K562 (cell line): ENCODE measurements at regions not wholly inside any gene's neighbourhood (a gene's known extent, or its start where the extent isn't known, plus 50 kb on each side); places are given as distances from the start of the nearest gene placed in this dataset.

Experiments used
- TF ChIP-seq, protein P1 (sequence below): fragments of 450-650 bp; IDR thresholded peaks from 2 replicates; pipeline ENCODE4 v1.6.1; 2016; ENCODE audit warnings: mild to moderate bottlenecking, moderate library complexity

DNA sequence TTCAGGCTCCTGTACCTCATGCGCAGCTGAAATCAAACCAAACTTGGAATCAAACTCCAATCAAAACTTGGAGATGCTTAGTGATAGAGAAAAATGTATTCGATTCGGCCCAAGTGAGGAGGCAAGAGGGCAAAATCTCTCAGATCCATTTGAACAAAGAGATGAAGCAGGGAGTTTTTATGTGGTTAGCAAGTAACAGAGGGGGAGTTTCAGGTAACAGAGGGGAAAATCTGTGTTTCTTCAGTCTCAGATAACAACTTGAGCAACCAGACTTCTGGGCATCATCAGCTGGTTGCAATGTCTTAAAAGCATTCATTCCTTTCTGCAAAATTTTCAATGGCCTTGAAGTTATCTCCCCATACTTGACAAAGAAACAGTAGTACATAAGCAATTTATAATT, 245.1 kb upstream of the AVPR1A start (continued):
- TF ChIP-seq, protein P1, sequence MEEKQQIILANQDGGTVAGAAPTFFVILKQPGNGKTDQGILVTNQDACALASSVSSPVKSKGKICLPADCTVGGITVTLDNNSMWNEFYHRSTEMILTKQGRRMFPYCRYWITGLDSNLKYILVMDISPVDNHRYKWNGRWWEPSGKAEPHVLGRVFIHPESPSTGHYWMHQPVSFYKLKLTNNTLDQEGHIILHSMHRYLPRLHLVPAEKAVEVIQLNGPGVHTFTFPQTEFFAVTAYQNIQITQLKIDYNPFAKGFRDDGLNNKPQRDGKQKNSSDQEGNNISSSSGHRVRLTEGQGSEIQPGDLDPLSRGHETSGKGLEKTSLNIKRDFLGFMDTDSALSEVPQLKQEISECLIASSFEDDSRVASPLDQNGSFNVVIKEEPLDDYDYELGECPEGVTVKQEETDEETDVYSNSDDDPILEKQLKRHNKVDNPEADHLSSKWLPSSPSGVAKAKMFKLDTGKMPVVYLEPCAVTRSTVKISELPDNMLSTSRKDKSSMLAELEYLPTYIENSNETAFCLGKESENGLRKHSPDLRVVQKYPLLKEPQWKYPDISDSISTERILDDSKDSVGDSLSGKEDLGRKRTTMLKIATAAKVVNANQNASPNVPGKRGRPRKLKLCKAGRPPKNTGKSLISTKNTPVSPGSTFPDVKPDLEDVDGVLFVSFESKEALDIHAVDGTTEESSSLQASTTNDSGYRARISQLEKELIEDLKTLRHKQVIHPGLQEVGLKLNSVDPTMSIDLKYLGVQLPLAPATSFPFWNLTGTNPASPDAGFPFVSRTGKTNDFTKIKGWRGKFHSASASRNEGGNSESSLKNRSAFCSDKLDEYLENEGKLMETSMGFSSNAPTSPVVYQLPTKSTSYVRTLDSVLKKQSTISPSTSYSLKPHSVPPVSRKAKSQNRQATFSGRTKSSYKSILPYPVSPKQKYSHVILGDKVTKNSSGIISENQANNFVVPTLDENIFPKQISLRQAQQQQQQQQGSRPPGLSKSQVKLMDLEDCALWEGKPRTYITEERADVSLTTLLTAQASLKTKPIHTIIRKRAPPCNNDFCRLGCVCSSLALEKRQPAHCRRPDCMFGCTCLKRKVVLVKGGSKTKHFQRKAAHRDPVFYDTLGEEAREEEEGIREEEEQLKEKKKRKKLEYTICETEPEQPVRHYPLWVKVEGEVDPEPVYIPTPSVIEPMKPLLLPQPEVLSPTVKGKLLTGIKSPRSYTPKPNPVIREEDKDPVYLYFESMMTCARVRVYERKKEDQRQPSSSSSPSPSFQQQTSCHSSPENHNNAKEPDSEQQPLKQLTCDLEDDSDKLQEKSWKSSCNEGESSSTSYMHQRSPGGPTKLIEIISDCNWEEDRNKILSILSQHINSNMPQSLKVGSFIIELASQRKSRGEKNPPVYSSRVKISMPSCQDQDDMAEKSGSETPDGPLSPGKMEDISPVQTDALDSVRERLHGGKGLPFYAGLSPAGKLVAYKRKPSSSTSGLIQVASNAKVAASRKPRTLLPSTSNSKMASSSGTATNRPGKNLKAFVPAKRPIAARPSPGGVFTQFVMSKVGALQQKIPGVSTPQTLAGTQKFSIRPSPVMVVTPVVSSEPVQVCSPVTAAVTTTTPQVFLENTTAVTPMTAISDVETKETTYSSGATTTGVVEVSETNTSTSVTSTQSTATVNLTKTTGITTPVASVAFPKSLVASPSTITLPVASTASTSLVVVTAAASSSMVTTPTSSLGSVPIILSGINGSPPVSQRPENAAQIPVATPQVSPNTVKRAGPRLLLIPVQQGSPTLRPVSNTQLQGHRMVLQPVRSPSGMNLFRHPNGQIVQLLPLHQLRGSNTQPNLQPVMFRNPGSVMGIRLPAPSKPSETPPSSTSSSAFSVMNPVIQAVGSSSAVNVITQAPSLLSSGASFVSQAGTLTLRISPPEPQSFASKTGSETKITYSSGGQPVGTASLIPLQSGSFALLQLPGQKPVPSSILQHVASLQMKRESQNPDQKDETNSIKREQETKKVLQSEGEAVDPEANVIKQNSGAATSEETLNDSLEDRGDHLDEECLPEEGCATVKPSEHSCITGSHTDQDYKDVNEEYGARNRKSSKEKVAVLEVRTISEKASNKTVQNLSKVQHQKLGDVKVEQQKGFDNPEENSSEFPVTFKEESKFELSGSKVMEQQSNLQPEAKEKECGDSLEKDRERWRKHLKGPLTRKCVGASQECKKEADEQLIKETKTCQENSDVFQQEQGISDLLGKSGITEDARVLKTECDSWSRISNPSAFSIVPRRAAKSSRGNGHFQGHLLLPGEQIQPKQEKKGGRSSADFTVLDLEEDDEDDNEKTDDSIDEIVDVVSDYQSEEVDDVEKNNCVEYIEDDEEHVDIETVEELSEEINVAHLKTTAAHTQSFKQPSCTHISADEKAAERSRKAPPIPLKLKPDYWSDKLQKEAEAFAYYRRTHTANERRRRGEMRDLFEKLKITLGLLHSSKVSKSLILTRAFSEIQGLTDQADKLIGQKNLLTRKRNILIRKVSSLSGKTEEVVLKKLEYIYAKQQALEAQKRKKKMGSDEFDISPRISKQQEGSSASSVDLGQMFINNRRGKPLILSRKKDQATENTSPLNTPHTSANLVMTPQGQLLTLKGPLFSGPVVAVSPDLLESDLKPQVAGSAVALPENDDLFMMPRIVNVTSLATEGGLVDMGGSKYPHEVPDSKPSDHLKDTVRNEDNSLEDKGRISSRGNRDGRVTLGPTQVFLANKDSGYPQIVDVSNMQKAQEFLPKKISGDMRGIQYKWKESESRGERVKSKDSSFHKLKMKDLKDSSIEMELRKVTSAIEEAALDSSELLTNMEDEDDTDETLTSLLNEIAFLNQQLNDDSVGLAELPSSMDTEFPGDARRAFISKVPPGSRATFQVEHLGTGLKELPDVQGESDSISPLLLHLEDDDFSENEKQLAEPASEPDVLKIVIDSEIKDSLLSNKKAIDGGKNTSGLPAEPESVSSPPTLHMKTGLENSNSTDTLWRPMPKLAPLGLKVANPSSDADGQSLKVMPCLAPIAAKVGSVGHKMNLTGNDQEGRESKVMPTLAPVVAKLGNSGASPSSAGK, result no peak
